Esophagus (tissue), 2 donors: ENCODE measurements at regions not wholly inside any gene's neighbourhood (a gene's known extent, or its start where the extent isn't known, plus 50 kb on each side); places are given as distances from the start of the nearest gene placed in this dataset.
"Not testable (repeated sequence)": the region's sequence is repeated elsewhere in the genome, so short reads cannot be mapped to it uniquely, and the experiment has no call there.

Experiments used
- H3K27ac ChIP-seq, 2 donors: one replicate each; pipeline ENCODE4 v1.5.1; 2013; ENCODE audit warnings: low read depth in 2 of 2, mild to moderate bottlenecking in 2 of 2, inconsistent platforms in 1 of 2, low read length in 1 of 2, moderate library complexity in 1 of 2
- H3K27me3 ChIP-seq, 2 donors: one replicate each; pipeline ENCODE4 v1.6.1; 2013; ENCODE audit warnings: low read length in 2 of 2, control low read depth in 1 of 2, mild to moderate bottlenecking in 1 of 2; ENCODE audit not compliant: insufficient read depth in 2 of 2, control insufficient read depth in 1 of 2
- H3K36me3 ChIP-seq, 2 donors: one replicate each; pipeline ENCODE4 v1.6.1; 2013; ENCODE audit warnings: low read length in 1 of 2; ENCODE audit not compliant: control insufficient read depth in 2 of 2, insufficient read depth in 2 of 2
- H3K4me1 ChIP-seq, 2 donors: one replicate each; pipeline ENCODE4 v1.6.1; 2013; ENCODE audit warnings: low read length in 1 of 2; ENCODE audit not compliant: control insufficient read depth in 2 of 2, insufficient read depth in 2 of 2
- H3K4me3 ChIP-seq, 2 donors: one replicate each; pipeline ENCODE4 v1.5.1; 2013; ENCODE audit warnings: low read length in 2 of 2, mild to moderate bottlenecking in 2 of 2, low read depth in 1 of 2, moderate library complexity in 1 of 2
- H3K9me3 ChIP-seq, 2 donors: one replicate each; pipeline ENCODE4 v1.6.1; 2013; ENCODE audit warnings: mild to moderate bottlenecking in 2 of 2, low read depth in 1 of 2, low read length in 1 of 2, moderate library complexity in 1 of 2; ENCODE audit not compliant: control insufficient read depth in 2 of 2, insufficient read depth in 1 of 2
- WGBS, 2 donors: extraction: QIAGEN DNeasy Blood & Tissue Kit; methylation state at CpG; one replicate each; pipeline ENCODE4 v1.1.7; 2013; 5-methylcytosine and 5-hydroxymethylcytosine counted together
- donor health status: healthy with polysubstance abuse.
- donor health status: Bipolar disorder and iron deficiency.

GRCh38 chr10:3654980-3655379, 130.0 kb downstream of the KLF6 start:
- Histone ChIP-seq H3K36me3 (no peaks in the 10 kb centered on the region), H3K4me3 (no peak overlapping the region), H3K27ac (no peak overlapping the region), H3K27me3 (no peaks in the 10 kb centered on the region), H3K4me1 (no peaks in the 10 kb centered on the region), H3K9me3 (no peaks in the 10 kb centered on the region)
- 53 to 76% methylated on average over 1 of the region's 1 CpG for WGBS, 2 donors

GRCh38 chr10:3654496-3654895, 130.5 kb downstream of the KLF6 start:
- 55 to 63% methylated on average over 2 of the region's 2 CpGs for WGBS, 2 donors
- Histone ChIP-seq H3K4me1 (no peaks in the 10 kb centered on the region), H3K9me3 (no peaks in the 10 kb centered on the region), H3K36me3 (no peaks in the 10 kb centered on the region), H3K27me3 (no peaks in the 10 kb centered on the region), H3K27ac (no peak overlapping the region), H3K4me3 (no peak overlapping the region)

GRCh38 chr10:3653303-3653702, 131.7 kb downstream of the KLF6 start:
- H3K9me3 ChIP-seq, H3K36me3 ChIP-seq, H3K27ac ChIP-seq, H3K4me3 ChIP-seq, H3K27me3 ChIP-seq, H3K4me1 ChIP-seq: not testable (repeated sequence)
- WGBS, 2 donors: 73 to 84% methylated on average over 2 of the region's 2 CpGs

- H3K36me3 ChIP-seq: no peaks in the 10 kb centered on the region
- WGBS, 2 donors: 51 to 61% methylated on average over 13 of the region's 13 CpGs
- H3K27me3 ChIP-seq: no peaks in the 10 kb centered on the region
- H3K27ac ChIP-seq: no peak overlapping the region
- peaks cover 0 to 3% of the 10 kb centered on the region in 2 donors for H3K4me1 ChIP-seq
- no peak overlapping the region for H3K4me3 ChIP-seq
- H3K9me3 ChIP-seq: peaks cover 0 to 2% of the 10 kb centered on the region in 2 donors
Observed at GRCh38 chr10:3652886-3653285, 132.1 kb downstream of the KLF6 start.

- peaks cover 0 to 3% of the 10 kb centered on the region in 2 donors for H3K4me1 ChIP-seq
- no peak overlapping the region for H3K27ac ChIP-seq
- H3K9me3 ChIP-seq: peaks cover 0 to 2% of the 10 kb centered on the region in 2 donors
- H3K36me3 ChIP-seq: no peaks in the 10 kb centered on the region
- H3K4me3 ChIP-seq: no peak overlapping the region
- 91 to 92% methylated on average over 6 of the region's 6 CpGs for WGBS, 2 donors
- H3K27me3 ChIP-seq: no peaks in the 10 kb centered on the region
Observed at GRCh38 chr10:3651969-3652653, 132.9 kb downstream of the KLF6 start.

GRCh38 chr10:3648576-3648975, 136.4 kb downstream of the KLF6 start:
- peaks cover 0 to 2% of the 10 kb centered on the region in 2 donors for H3K9me3 ChIP-seq
- no peaks in the 10 kb centered on the region for H3K27me3 ChIP-seq
- H3K4me1 ChIP-seq: peaks cover 0 to 3% of the 10 kb centered on the region in 2 donors
- H3K4me3 ChIP-seq: no peak overlapping the region
- 85 to 89% methylated on average over 6 of the region's 6 CpGs for WGBS, 2 donors
- H3K36me3 ChIP-seq: no peaks in the 10 kb centered on the region
- no peak overlapping the region for H3K27ac ChIP-seq

- Histone ChIP-seq H3K36me3 (no peaks in the 10 kb centered on the region), H3K4me3 (no peak overlapping the region), H3K27me3 (no peaks in the 10 kb centered on the region), H3K27ac (no peak overlapping the region), H3K4me1 (peaks cover 0 to 3% of the 10 kb centered on the region in 2 donors), H3K9me3 (peaks cover 0 to 2% of the 10 kb centered on the region in 2 donors)
- WGBS, 2 donors: 68 to 70% methylated on average over 6 of the region's 6 CpGs
Observed at GRCh38 chr10:3648170-3648569, 136.8 kb downstream of the KLF6 start.

- Histone ChIP-seq H3K27ac (no peak overlapping the region), H3K4me3 (no peak overlapping the region), H3K36me3 (no peaks in the 10 kb centered on the region), H3K4me1 (peaks cover 0 to 3% of the 10 kb centered on the region in 2 donors), H3K27me3 (no peaks in the 10 kb centered on the region), H3K9me3 (peaks cover 0 to 2% of the 10 kb centered on the region in 2 donors)
- 81 to 86% methylated on average over 8 of the region's 8 CpGs for WGBS, 2 donors
Observed at GRCh38 chr10:3647074-3647473, 137.9 kb downstream of the KLF6 start.

GRCh38 chr10:3645406-3645805, 139.6 kb downstream of the KLF6 start:
- peaks cover 0 to 3% of the 10 kb centered on the region in 2 donors for H3K4me1 ChIP-seq

GRCh38 chr10:3640816-3641215, 144.2 kb downstream of the KLF6 start:
- no peak overlapping the region for H3K4me3 ChIP-seq
- no peaks in the 10 kb centered on the region for H3K9me3 ChIP-seq
- no peaks in the 10 kb centered on the region for H3K36me3 ChIP-seq
- no peaks in the 10 kb centered on the region for H3K27me3 ChIP-seq
- no peaks in the 10 kb centered on the region for H3K4me1 ChIP-seq
- H3K27ac ChIP-seq: no peak overlapping the region
- 85% methylated on average over 10 of the region's 10 CpGs for WGBS, 2 donors

More at GRCh38 chr10:3645406-3645805, 139.6 kb downstream of the KLF6 start:
- H3K36me3 ChIP-seq: no peaks in the 10 kb centered on the region
- no peak overlapping the region for H3K4me3 ChIP-seq
- no peak overlapping the region for H3K27ac ChIP-seq
- H3K27me3 ChIP-seq: no peaks in the 10 kb centered on the region
- WGBS, 2 donors: 86 to 93% methylated on average over 6 of the region's 6 CpGs
- H3K9me3 ChIP-seq: peaks cover 0 to 2% of the 10 kb centered on the region in 2 donors
